ENCODE measurements at regions not wholly inside any gene's neighbourhood (a gene's known extent, or its start where the extent isn't known, plus 50 kb on each side); places are given as distances from the start of the nearest gene placed in this dataset.

DNA sequence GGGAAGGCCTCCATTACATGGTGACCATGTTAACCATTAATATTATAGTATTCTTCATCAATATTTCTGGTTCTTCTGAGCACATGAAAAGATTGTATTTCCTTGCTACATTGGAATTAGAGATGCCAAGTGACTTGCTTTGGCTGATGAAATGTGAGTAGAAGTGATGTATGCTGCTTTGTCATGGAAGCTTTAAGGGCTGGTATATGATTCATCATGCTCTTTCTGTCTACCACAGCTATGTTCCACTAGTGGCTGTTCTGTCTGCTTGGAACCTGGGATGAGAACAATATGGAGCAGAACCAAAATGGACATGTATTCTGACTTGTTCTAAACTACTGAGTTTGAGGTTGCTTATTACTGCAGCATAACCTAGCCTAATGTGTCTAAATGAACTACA, 163.3 kb downstream of the TM2D1 start:
- Histone ChIP-seq H3K79me2 (ENCODE audit: control insufficient read depth, insufficient read depth, low read length) (no peaks in the 10 kb centered on the region), H4K20me1 (ENCODE audit: control insufficient read depth, extremely low read depth, insufficient read depth, low read length) (no peaks in the 10 kb centered on the region), H3K9me3 (ENCODE audit: control insufficient read depth, insufficient read depth, low read depth, low read length) (no peaks in the 10 kb centered on the region), H3K4me1 (ENCODE audit: control insufficient read depth, extremely low read depth, insufficient read depth, low read length) (no peaks in the 10 kb centered on the region), H3K9ac (ENCODE audit: insufficient read depth, low read length) (no peak overlapping the region), H3K4me2 (ENCODE audit: extremely low read depth, insufficient read depth, low read length) (no peak overlapping the region), H3K27me3 (ENCODE audit: control insufficient read depth, insufficient read depth, low read length) (no peaks in the 10 kb centered on the region), H3K4me3 (replicated peaks in 1 of 4; ENCODE audit: control extremely low read depth in 1 of 4, insufficient read depth in 1 of 4, low read depth in 3 of 4, low read length in 4 of 4) (no peak overlapping the region), H2AFZ (ENCODE audit: low read length) (no peak overlapping the region), H3K36me3 (ENCODE audit: control insufficient read depth, insufficient read depth, low read length) (no peaks in the 10 kb centered on the region), H3K27ac (ENCODE audit: insufficient read depth, low read length) (no peak overlapping the region)
- no peak for DNase-seq (ENCODE audit: low read depth in 2 of 2)
- TF ChIP-seq EZH2 (IDR thresholded peaks at IDR 0.05; ENCODE audit: low read length, missing control alignments): no peak
- TF ChIP-seq, protein P1, sequence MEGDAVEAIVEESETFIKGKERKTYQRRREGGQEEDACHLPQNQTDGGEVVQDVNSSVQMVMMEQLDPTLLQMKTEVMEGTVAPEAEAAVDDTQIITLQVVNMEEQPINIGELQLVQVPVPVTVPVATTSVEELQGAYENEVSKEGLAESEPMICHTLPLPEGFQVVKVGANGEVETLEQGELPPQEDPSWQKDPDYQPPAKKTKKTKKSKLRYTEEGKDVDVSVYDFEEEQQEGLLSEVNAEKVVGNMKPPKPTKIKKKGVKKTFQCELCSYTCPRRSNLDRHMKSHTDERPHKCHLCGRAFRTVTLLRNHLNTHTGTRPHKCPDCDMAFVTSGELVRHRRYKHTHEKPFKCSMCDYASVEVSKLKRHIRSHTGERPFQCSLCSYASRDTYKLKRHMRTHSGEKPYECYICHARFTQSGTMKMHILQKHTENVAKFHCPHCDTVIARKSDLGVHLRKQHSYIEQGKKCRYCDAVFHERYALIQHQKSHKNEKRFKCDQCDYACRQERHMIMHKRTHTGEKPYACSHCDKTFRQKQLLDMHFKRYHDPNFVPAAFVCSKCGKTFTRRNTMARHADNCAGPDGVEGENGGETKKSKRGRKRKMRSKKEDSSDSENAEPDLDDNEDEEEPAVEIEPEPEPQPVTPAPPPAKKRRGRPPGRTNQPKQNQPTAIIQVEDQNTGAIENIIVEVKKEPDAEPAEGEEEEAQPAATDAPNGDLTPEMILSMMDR (conservative IDR thresholded peaks at IDR 0.05 in 1 of 2, IDR thresholded peaks at IDR 0.05 in 1 of 2; ENCODE audit: low read depth in 1 of 2, low read length in 2 of 2): no peak

DNA sequence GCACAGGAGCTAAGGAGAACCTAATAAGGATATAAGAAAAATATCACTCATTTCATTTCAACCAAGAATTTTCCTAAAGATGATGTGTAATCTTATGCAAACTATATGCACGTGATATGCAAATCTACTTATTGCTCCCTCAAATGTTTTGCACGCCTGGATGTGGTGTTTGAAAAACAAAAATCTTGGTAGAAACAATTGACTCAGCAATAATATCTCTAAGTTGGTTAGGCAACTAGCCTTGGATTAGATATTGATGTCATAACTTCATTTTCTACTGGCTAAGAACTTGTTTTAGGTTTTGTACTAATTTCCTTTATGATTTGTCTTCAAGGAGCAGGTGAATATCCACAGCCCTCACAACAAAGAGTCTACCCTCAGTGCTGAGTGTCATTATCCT, 164.6 kb downstream of the TM2D1 start:
- Histone ChIP-seq H3K27me3 (ENCODE audit: control insufficient read depth, insufficient read depth, low read length) (no peaks in the 10 kb centered on the region), H4K20me1 (ENCODE audit: control insufficient read depth, extremely low read depth, insufficient read depth, low read length) (no peaks in the 10 kb centered on the region)

DNA sequence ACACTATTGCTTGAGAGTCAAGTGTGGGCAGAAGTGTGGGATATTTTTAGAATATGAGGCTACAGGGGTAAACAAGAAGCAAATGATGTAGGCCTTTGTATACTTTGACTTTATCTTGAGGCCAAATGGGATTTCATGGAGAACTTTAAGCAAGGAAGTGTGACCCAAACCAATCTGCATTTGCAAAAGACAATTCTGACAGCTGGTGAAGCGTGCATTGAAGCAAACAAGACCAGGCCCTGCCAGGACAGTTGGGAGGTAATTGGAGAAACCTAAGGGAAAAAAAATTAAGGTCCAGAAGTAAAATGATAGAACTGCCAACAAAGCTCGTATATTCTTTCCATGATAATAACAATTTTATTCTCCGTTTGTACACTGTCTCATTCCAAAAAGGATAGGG, 168.3 kb downstream of the TM2D1 start:
- H3K9ac ChIP-seq (ENCODE audit: insufficient read depth, low read length): no peak overlapping the region
- no peaks in the 10 kb centered on the region for H4K20me1 ChIP-seq (ENCODE audit: control insufficient read depth, extremely low read depth, insufficient read depth, low read length)
- H3K79me2 ChIP-seq (ENCODE audit: control insufficient read depth, insufficient read depth, low read length): no peaks in the 10 kb centered on the region
- H3K36me3 ChIP-seq (ENCODE audit: control insufficient read depth, insufficient read depth, low read length): no peaks in the 10 kb centered on the region
- no peaks in the 10 kb centered on the region for H3K9me3 ChIP-seq (ENCODE audit: control insufficient read depth, insufficient read depth, low read depth, low read length)
- no peaks in the 10 kb centered on the region for H3K27me3 ChIP-seq (ENCODE audit: control insufficient read depth, insufficient read depth, low read length)
- no peak overlapping the region for H3K4me3 ChIP-seq (replicated peaks in 1 of 4; ENCODE audit: control extremely low read depth in 1 of 4, insufficient read depth in 1 of 4, low read depth in 3 of 4, low read length in 4 of 4)
- no peak for DNase-seq (ENCODE audit: low read depth in 2 of 2)
- H3K4me2 ChIP-seq (ENCODE audit: extremely low read depth, insufficient read depth, low read length): no peak overlapping the region
- no peak overlapping the region for H3K27ac ChIP-seq (ENCODE audit: insufficient read depth, low read length)
- TF ChIP-seq EZH2 (IDR thresholded peaks at IDR 0.05; ENCODE audit: low read length, missing control alignments): no peak
- TF ChIP-seq, protein P1 (conservative IDR thresholded peaks at IDR 0.05 in 1 of 2, IDR thresholded peaks at IDR 0.05 in 1 of 2; ENCODE audit: low read depth in 1 of 2, low read length in 2 of 2): no peak
- no peaks in the 10 kb centered on the region for H3K4me1 ChIP-seq (ENCODE audit: control insufficient read depth, extremely low read depth, insufficient read depth, low read length)
- H2AFZ ChIP-seq (ENCODE audit: low read length): no peak overlapping the region

More for the DNA sequence above, 164.6 kb downstream of the TM2D1 start:
- H3K4me1 ChIP-seq (ENCODE audit: control insufficient read depth, extremely low read depth, insufficient read depth, low read length): no peaks in the 10 kb centered on the region
- no peak for DNase-seq (ENCODE audit: low read depth in 2 of 2)
- no peak overlapping the region for H3K4me2 ChIP-seq (ENCODE audit: extremely low read depth, insufficient read depth, low read length)
- H2AFZ ChIP-seq (ENCODE audit: low read length): no peak overlapping the region
- H3K9me3 ChIP-seq (ENCODE audit: control insufficient read depth, insufficient read depth, low read depth, low read length): no peaks in the 10 kb centered on the region
- TF ChIP-seq, protein P1 (conservative IDR thresholded peaks at IDR 0.05 in 1 of 2, IDR thresholded peaks at IDR 0.05 in 1 of 2; ENCODE audit: low read depth in 1 of 2, low read length in 2 of 2): no peak
- no peak for TF ChIP-seq EZH2 (IDR thresholded peaks at IDR 0.05; ENCODE audit: low read length, missing control alignments)
- H3K4me3 ChIP-seq (replicated peaks in 1 of 4; ENCODE audit: control extremely low read depth in 1 of 4, insufficient read depth in 1 of 4, low read depth in 3 of 4, low read length in 4 of 4): no peak overlapping the region
- H3K79me2 ChIP-seq (ENCODE audit: control insufficient read depth, insufficient read depth, low read length): no peaks in the 10 kb centered on the region
- no peak overlapping the region for H3K27ac ChIP-seq (ENCODE audit: insufficient read depth, low read length)
- H3K9ac ChIP-seq (ENCODE audit: insufficient read depth, low read length): no peak overlapping the region
- H3K36me3 ChIP-seq (ENCODE audit: control insufficient read depth, insufficient read depth, low read length): no peaks in the 10 kb centered on the region
